GM21526 (cell line): ENCODE measurements at regions not wholly inside any gene's neighbourhood (a gene's known extent, or its start where the extent isn't known, plus 50 kb on each side); places are given as distances from the start of the nearest gene placed in this dataset.

ENCODE experiments used
- ATAC-seq: cut with Tn5 transposase; IDR thresholded peaks from one replicate; pipeline ENCODE4 v1.9.1; 2021; ENCODE audit warnings: moderate library complexity; ENCODE audit not compliant: unreplicated experiment, low FRiP score

GRCh38 chr14:44163946-44164345 is 343.1 kb downstream of the FSCB start:
- ATAC-seq: no peak

- no peak for ATAC-seq
Observed at GRCh38 chr14:44162197-44162596, 344.9 kb downstream of the FSCB start.

DNA sequence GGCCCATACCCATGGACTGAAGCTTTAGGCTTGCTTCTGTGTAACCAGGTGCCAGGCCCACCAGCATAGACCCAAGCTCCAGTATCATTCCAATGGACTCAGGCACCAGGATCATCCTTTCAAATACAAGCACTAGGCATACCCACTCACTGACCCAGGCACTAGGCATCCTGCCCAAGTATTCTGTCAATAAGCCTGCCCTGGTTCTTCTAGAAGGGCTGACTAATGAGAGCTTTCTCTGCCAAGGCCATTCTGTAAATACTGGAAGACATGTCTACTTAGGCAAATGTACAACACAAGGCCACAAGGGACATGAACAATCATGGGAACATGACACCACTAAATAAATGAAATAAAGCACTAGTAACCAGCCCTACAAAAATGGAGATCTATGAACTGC is 352.2 kb downstream of the FSCB start:
- no peak for ATAC-seq

GRCh38 chr14:44154446-44154845 is 352.6 kb downstream of the FSCB start:
- no peak for ATAC-seq

- no peak for ATAC-seq
Observed at GRCh38 chr14:44151130-44151820, 355.8 kb downstream of the FSCB start.

- no peak for ATAC-seq
Observed at GRCh38 chr14:44149597-44149996, 357.5 kb downstream of the FSCB start.

- no peak for ATAC-seq
Observed at GRCh38 chr14:44142006-44142405, 365.1 kb downstream of the FSCB start.

DNA sequence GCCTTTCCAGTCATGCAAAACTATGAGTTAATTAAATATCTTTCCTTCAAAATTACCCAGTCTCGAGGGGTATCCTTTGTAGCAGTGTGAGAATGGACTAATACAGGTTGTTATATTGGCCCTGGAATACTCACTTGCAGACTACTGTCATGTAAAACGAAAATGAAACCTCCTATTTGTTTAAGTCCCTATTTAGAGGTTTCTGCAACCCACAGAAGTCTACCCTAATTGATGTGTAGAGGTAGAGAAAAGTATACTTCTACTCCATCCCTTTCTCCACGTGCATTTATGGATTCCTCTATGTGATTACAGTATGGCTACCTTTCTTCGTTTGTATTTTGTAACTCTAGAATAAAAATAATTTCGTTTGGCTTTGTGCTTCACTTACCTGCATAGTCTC is 371.1 kb downstream of the FSCB start:
- no peak for ATAC-seq

DNA sequence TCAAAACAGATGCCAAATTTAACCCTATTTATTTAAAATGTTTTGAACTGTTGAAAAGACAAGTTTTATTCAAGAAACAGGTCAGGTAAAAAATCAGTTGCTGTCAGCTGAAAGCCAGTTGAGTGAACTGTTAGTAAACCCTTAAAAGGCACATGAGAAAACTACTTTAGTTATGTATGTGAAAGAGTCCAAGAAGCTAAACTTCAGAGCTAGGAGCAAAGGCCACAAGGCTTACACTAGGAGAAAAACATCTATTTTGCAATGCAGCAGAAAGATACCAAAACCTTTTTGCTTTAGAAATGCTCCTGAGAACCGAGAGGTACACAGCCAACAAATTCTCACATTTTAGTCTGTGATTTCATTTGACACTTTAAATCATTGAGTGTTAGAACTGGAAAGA is 375.2 kb downstream of the FSCB start:
- ATAC-seq: no peak

DNA sequence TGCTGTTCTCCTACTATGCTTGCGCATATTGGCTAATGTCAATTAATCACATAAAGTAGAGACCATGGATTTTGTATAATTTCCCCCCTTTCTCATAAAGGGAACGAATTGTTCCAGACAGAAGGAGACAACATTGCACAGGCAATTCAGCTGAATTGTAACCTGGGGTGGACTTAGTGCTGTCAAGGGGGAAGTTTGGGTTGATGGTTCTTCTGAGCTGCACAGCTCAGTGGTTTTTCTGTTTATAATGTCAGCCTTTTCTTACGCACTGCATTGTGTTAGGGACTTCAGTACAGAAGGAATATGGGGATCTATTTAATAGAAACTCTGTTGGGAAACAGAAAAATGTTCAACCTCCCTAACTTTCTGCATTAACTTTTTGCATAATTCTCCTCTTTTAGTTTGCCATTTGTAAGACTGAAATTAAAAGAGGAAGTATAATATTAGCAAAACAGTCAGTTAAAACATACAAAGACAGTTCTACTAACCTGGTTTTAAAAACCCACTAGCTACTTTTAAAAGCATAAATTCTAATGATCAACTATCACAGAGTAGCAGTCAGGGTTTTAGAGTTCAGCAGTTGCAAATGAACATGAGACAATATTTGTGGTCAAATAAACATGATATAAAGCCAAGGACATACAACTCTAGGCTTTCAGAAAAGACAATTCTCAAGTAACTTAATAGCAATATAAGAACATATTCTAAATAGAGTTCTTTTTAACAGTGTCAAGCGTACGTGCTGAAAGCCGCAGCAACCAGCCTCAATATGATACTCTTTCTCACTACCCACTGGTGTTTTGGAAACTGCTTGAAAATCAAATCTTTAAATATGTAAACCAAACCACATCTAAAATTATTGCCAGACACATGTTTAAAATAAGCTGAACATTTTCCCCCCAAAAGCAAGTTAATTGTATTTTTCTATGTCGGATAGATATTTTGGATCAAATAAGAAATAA is 393.0 kb downstream of the FSCB start:
- ATAC-seq: no peak

DNA sequence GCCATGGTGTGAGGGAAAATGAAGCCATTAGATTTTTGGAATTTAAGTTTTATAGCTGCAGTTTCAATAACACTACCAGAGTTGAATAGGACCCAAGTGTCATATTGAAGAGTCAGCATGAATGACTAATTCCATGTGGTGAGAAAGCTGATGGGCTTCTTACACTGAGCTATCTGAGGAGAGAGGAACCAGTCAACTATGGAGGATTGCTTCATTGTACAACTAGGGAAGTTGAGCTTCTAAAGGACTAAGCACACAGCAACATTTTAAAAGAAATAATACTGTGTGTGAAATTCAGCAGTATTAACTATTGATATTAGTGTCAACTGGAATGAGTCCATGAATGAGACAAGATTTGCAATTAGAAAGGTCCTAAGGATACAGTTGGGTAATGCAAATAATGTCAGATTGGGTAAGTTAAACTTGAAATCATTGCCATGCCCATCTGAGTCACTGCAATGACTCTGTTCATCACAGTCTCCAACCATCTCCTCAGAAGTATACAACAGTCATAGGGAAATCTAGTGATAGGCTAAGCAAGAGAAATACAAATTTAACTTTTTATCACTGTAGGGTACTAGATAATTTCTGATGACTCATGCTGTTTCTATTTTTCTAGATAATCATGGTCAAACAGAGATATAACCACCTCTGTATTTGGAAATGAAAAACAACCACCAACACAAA is 394.2 kb downstream of the FSCB start:
- no peak for ATAC-seq

DNA sequence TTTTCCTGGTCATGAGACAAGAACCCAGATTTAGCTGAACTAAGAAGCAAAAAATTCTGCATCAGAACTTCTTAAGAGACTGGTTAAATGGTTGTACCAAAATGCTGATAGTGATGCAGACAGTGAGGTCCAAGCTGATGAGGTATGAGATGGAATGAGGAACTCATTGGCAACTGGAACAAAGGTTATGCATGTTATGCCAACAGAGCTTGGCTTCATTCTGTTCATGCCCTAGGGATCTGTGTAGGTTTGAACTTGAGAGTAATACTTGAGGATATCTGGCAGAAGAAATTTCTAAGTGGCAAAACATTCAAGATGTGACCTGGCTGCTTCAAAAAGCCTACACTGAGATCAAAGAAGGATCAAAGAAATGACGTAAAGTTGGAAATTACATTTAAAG is 398.0 kb downstream of the FSCB start:
- ATAC-seq: no peak

GRCh38 chr14:44108601-44109000 is 398.5 kb downstream of the FSCB start:
- ATAC-seq: no peak

DNA sequence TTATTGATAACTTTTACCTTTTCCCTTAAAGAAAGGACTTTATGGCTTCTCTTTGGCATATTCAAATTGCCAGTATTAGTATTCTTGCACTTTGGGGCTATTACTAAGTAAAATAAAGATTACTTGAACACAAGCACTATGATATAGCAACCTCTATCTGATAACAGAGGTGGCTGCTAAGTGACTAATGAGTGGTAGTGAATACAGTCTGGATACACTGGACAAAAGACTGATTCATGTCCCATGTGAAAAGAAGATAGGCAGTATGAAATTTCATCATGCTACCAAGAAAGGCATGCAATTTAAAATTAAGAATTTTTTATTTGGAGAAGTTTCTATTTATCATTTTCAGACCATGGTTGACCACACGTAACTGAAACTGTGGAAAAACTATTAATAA is 399.9 kb downstream of the FSCB start:
- no peak for ATAC-seq

DNA sequence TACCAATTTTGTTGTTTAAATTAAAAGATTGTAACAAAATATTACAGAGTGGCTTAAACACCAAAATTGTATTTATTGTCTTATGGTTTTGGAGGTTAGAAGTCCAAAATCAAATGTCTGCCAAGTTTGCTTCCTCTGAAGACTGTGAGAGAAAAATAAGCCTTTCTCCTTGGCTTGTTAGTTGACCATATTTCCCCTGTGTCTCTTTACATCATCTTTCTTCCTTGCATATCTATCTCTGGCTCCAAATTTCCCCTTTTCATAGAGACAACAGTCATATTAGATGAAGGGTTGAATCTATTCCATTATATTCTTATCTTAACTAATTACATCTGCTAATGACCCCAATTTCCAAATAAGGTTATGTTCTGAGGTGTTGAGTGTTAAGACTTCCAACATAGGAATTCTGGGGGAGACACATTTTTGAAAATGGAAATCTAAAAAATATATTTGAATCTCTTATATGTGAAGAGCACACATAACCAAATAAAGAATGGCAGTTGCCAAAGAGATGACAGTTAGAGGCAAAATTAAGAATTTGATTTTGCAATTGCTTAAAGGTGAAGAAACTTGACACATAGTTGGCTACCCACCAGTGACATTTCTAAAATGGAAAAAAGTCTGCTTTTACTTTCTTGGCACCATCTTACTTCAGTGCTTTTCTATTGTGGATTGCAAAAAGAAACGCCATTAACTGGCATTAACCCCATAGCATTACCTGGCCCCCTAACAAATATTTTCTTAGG is 407.2 kb downstream of the FSCB start:
- ATAC-seq: no peak

GRCh38 chr14:44081146-44081545 is 425.9 kb downstream of the FSCB start:
- ATAC-seq: no peak

DNA sequence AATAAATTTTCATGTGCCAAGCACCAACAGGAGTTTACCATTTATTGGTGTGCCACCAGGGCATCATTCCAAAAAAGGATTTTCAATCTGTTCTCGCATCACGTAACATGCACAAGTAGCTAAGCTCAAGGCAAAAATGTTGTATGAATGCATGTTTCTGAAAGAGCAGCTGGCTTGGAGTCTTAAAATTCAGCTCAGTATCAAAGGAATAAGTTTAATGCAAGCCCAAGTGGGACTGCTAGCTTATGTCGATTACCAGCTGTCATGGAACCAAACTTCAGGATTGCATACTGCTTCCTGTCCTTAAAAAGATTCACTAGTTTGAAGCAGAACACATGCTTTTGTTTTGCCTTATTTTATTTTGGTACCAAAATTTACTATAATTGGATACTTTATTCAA is 437.0 kb downstream of the FSCB start:
- no peak for ATAC-seq

DNA sequence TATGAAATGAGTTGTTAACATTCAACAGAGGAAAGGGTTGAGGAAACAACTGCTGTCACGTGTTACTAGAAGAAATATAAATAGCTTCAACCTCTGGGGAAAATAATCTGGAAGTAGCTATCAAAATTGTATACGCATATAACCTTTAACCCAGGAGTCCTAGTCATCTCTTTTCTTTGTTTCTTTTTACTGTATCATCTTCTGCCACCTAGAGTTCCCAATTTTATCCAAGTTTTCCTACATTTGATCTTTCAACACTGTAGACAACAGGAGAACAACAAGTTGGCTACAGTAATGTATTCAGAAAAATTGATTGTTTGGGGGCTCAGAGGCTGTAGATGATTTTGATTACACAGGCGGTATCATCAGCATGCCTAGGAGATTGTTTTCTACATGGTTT is 453.7 kb downstream of the FSCB start:
- ATAC-seq: no peak

GRCh38 chr14:44041700-44042099 is 465.4 kb downstream of the FSCB start:
- no peak for ATAC-seq

- no peak for ATAC-seq
Observed at GRCh38 chr14:44040561-44040960, 466.5 kb downstream of the FSCB start.

GRCh38 chr14:44036248-44036647 is 470.8 kb downstream of the FSCB start:
- no peak for ATAC-seq
